H1 (cell line): ENCODE measurements at regions not wholly inside any gene's neighbourhood (a gene's known extent, or its start where the extent isn't known, plus 50 kb on each side); places are given as distances from the start of the nearest gene placed in this dataset.

Experiments
- BCL11A ChIP-seq, 2 experiments: IDR thresholded peaks; one replicate each; pipeline ENCODE4 v1.6.1; 2011; ENCODE audit warnings: low read depth in 2 of 2, low read length in 2 of 2, mild to moderate bottlenecking in 2 of 2
- CHD2 ChIP-seq: IDR thresholded peaks from 2 replicates; pipeline ENCODE4 v1.6.1; 2012; ENCODE audit warnings: low read length, improper control_type of control experiment
- CTCF ChIP-seq, 3 experiments: IDR thresholded peaks; 1 replicate in 2 of 3; 2 replicates in 1 of 3; pipeline versions ENCODE4 v1.5.1 to v1.6.1; 2011; ENCODE audit warnings: low read length in 3 of 3, mild to moderate bottlenecking in 3 of 3, inconsistent platforms in 2 of 3, low read depth in 1 of 3, moderate library complexity in 1 of 3; ENCODE audit not compliant: insufficient read depth in 1 of 3; ENCODE audit errors: control extremely low read depth in 1 of 3
- EZH2 ChIP-seq: fragments of 200-600 bp; sonication (generic); IDR thresholded peaks from 2 replicates; pipeline ENCODE4 v1.7.1; 2012; ENCODE audit warnings: low read depth, mild to moderate bottlenecking, moderate library complexity, low read length, inconsistent platforms; ENCODE audit not compliant: severe bottlenecking
- NRF1 ChIP-seq: IDR thresholded peaks from 2 replicates; pipeline ENCODE4 v1.6.1; 2011; ENCODE audit warnings: mild to moderate bottlenecking, low read depth, low read length, improper control_type of control experiment
- RAD21 ChIP-seq, 2 experiments: IDR thresholded peaks in 1 of 2; conservative IDR thresholded peaks in 1 of 2; 2 replicates each; pipeline ENCODE4 v1.6.1; 2011; ENCODE audit warnings: low read depth in 2 of 2, low read length in 2 of 2, improper control_type of control experiment in 1 of 2, inconsistent platforms in 1 of 2, mild to moderate bottlenecking in 1 of 2, moderate library complexity in 1 of 2
- RFX5 ChIP-seq: IDR thresholded peaks from 2 replicates; pipeline ENCODE4 v1.6.1; 2011; ENCODE audit warnings: low read depth, low read length, improper control_type of control experiment, borderline replicate concordance
- RNF2 ChIP-seq: fragments of 200-900, 300-1000 bp; sonication (generic); IDR thresholded peaks from 2 replicates; pipeline ENCODE4 v1.7.1; 2016; ENCODE audit warnings: borderline replicate concordance, low read depth, mild to moderate bottlenecking, antibody characterized with exemption, low read length; ENCODE audit not compliant: poor library complexity, severe bottlenecking; ENCODE audit errors: missing control alignments
- SP1 ChIP-seq: IDR thresholded peaks from 2 replicates; pipeline ENCODE4 v1.6.1; 2011; ENCODE audit warnings: low read depth, low read length
- SP2 ChIP-seq: IDR thresholded peaks from 2 replicates; pipeline ENCODE4 v1.6.1; 2012; ENCODE audit warnings: mild to moderate bottlenecking, low read length, inconsistent platforms
- SRF ChIP-seq: IDR thresholded peaks from 2 replicates; pipeline ENCODE4 v1.6.1; 2011; ENCODE audit warnings: mild to moderate bottlenecking, low read depth, low read length, moderate library complexity

GRCh38 chr6:8159966-8160365 lies 57.6 kb upstream of the EEF1E1 start:
- TF ChIP-seq BCL11A (IDR thresholded peaks at IDR 0.05; ENCODE audit: low read depth in 2 of 2, low read length in 2 of 2) (no peak), RAD21 (IDR thresholded peaks at IDR 0.05 in 1 of 2, conservative IDR thresholded peaks at IDR 0.05 in 1 of 2; ENCODE audit: low read depth in 2 of 2, low read length in 2 of 2) (no peak), RFX5 (no peak), CTCF (IDR thresholded peaks at IDR 0.05; ENCODE audit: control extremely low read depth in 1 of 3, insufficient read depth in 1 of 3, low read depth in 1 of 3, low read length in 3 of 3) (no peak), SP1 (no peak), CHD2 (no peak), EZH2 (no peak), SP2 (no peak), SRF (no peak), RNF2 (no peak), NRF1 (no peak)
